Thoracic aorta (tissue), 2 donors: ENCODE measurements at regions not wholly inside any gene's neighbourhood (a gene's known extent, or its start where the extent isn't known, plus 50 kb on each side); places are given as distances from the start of the nearest gene placed in this dataset.
A peak's percentile ranks its signal among the peaks of the same experiment; 100 is the strongest.

Source experiments
- ATAC-seq: fragments of 150-250 bp; one replicate; pipeline ENCODE4 v1.8.0; 2017; ENCODE audit warnings: low read depth; ENCODE audit not compliant: insufficient number of reproducible peaks, low FRiP score
- DNase-seq: peaks from one replicate; pipeline ENCODE4 v3.0.0-alpha.2; 2020; ENCODE audit warnings: low spot score
- H3K27ac ChIP-seq, 2 donors: fragments of 200-600 bp; sonication (generic); 1 replicate in 1 of 2; 2 replicates in 1 of 2; pipeline ENCODE4 v1.5.1; 2016; ENCODE audit warnings: mild to moderate bottlenecking in 2 of 2, moderate library complexity in 2 of 2
- H3K27me3 ChIP-seq: fragments of 200-600 bp; sonication (generic); replicated peaks from 2 replicates; pipeline ENCODE4 v1.6.0; 2016; ENCODE audit warnings: mild to moderate bottlenecking; ENCODE audit not compliant: insufficient read depth
- H3K36me3 ChIP-seq: fragments of 200-600 bp; sonication (generic); one replicate; pipeline ENCODE4 v1.5.1; 2016
- H3K4me1 ChIP-seq, 2 donors: fragments of 200-600 bp; sonication (generic); 1 replicate in 1 of 2; 2 replicates in 1 of 2; pipeline versions ENCODE4 v1.5.1 to v1.6.0; 2016; ENCODE audit warnings: low read depth in 2 of 2, mild to moderate bottlenecking in 1 of 2; ENCODE audit not compliant: control insufficient read depth in 1 of 2
- H3K4me3 ChIP-seq: fragments of 200-600 bp; sonication (generic); 2 replicates; pipeline ENCODE4 v1.5.1; 2016; ENCODE audit warnings: mild to moderate bottlenecking
- H3K9me3 ChIP-seq: fragments of 200-600 bp; sonication (generic); 2 replicates; pipeline ENCODE4 v1.5.1; 2016
- CTCF ChIP-seq: fragments of 200-600 bp; sonication (generic); IDR thresholded peaks from one replicate; pipeline ENCODE4 v1.5.1; 2019; ENCODE audit warnings: antibody characterized with exemption

GRCh38 chr3:86788371-86788770 lies 202.6 kb downstream of the VGLL3 start:
- H3K9me3 ChIP-seq, result no peaks in the 10 kb centered on the region
- H3K4me3 ChIP-seq, result no peak overlapping the region
- peaks cover 2% of the 10 kb centered on the region in 2 donors for H3K4me1 ChIP-seq

GRCh38 chr3:86787091-86787490 lies 203.9 kb downstream of the VGLL3 start:
- no peak for DNase-seq
- no peak for ATAC-seq
- H3K9me3 ChIP-seq, result no peaks in the 10 kb centered on the region
- H3K36me3 ChIP-seq, result no peaks in the 10 kb centered on the region
- no peak for TF ChIP-seq CTCF
- H3K27ac ChIP-seq, result no peak overlapping the region
- H3K27me3 ChIP-seq, result no peaks in the 10 kb centered on the region
- no peak overlapping the region for H3K4me3 ChIP-seq
- no peaks in the 10 kb centered on the region for H3K4me1 ChIP-seq

More at GRCh38 chr3:86788371-86788770, 202.6 kb downstream of the VGLL3 start:
- H3K36me3 ChIP-seq, result no peaks in the 10 kb centered on the region
- no peak for TF ChIP-seq CTCF
- no peaks in the 10 kb centered on the region for H3K27me3 ChIP-seq
- no peak for ATAC-seq
- no peak for DNase-seq
- H3K27ac ChIP-seq, result no peak overlapping the region

- H3K27ac ChIP-seq, result no peak overlapping the region
- H3K4me3 ChIP-seq, result no peak overlapping the region
- DNase-seq (no peak), ATAC-seq (no peak)
- no peaks in the 10 kb centered on the region for H3K9me3 ChIP-seq
- H3K27me3 ChIP-seq, result no peaks in the 10 kb centered on the region
- H3K36me3 ChIP-seq, result no peaks in the 10 kb centered on the region
- no peaks in the 10 kb centered on the region for H3K4me1 ChIP-seq
- TF ChIP-seq CTCF, result peak; percentile 22
Observed at GRCh38 chr3:86785386-86785785, 205.6 kb downstream of the VGLL3 start.

- no peaks in the 10 kb centered on the region for H3K9me3 ChIP-seq
- no peaks in the 10 kb centered on the region for H3K4me1 ChIP-seq
- DNase-seq (no peak), ATAC-seq (no peak)
- H3K4me3 ChIP-seq, result no peak overlapping the region
- no peak overlapping the region for H3K27ac ChIP-seq
- H3K36me3 ChIP-seq, result no peaks in the 10 kb centered on the region
- no peaks in the 10 kb centered on the region for H3K27me3 ChIP-seq
- TF ChIP-seq CTCF, result no peak
Observed at GRCh38 chr3:86782866-86783265, 208.1 kb downstream of the VGLL3 start.

GRCh38 chr3:86782286-86782685 lies 208.7 kb downstream of the VGLL3 start:
- no peak for ATAC-seq
- Histone ChIP-seq H3K27ac (no peak overlapping the region), H3K4me3 (no peak overlapping the region), H3K27me3 (no peaks in the 10 kb centered on the region), H3K36me3 (no peaks in the 10 kb centered on the region), H3K4me1 (no peaks in the 10 kb centered on the region), H3K9me3 (no peaks in the 10 kb centered on the region)
- TF ChIP-seq CTCF, result no peak
- no peak for DNase-seq
